HUES48 (cell line): ENCODE measurements at regions not wholly inside any gene's neighbourhood (a gene's known extent, or its start where the extent isn't known, plus 50 kb on each side); places are given as distances from the start of the nearest gene placed in this dataset.
"Not testable (repeated sequence)": the region's sequence is repeated elsewhere in the genome, so short reads cannot be mapped to it uniquely, and the experiment has no call there.

Source experiments
- H3K27ac ChIP-seq: one replicate; pipeline ENCODE4 v1.7.0; 2013; ENCODE audit warnings: low read depth, low read length, inconsistent platforms
- H3K27me3 ChIP-seq: 2 replicates; pipeline ENCODE4 v1.6.1; 2013; ENCODE audit warnings: mild to moderate bottlenecking, low read length; ENCODE audit not compliant: control insufficient read depth, insufficient read depth
- H3K36me3 ChIP-seq: 2 replicates; pipeline ENCODE4 v1.6.1; 2013; ENCODE audit warnings: low read length; ENCODE audit not compliant: control insufficient read depth, insufficient read depth
- H3K4me1 ChIP-seq: 2 replicates; pipeline ENCODE4 v1.6.1; 2013; ENCODE audit warnings: mild to moderate bottlenecking, low read length; ENCODE audit not compliant: control insufficient read depth, insufficient read depth
- H3K4me3 ChIP-seq: 2 replicates; pipeline ENCODE4 v1.5.1; 2013; ENCODE audit warnings: mild to moderate bottlenecking, low read depth, low read length
- H3K9ac ChIP-seq: 2 replicates; pipeline ENCODE4 v1.6.1; 2013; ENCODE audit warnings: mild to moderate bottlenecking, low read depth, low read length, moderate library complexity
- H3K9me3 ChIP-seq: 2 replicates; pipeline ENCODE4 v1.6.1; 2013; ENCODE audit warnings: low read length; ENCODE audit not compliant: control insufficient read depth, insufficient read depth

- Histone ChIP-seq H3K27me3 (no peaks in the 10 kb centered on the region), H3K9me3 (no peaks in the 10 kb centered on the region), H3K27ac (no peak overlapping the region), H3K9ac (no peak overlapping the region), H3K4me3 (no peak overlapping the region), H3K4me1 (no peaks in the 10 kb centered on the region), H3K36me3 (no peaks in the 10 kb centered on the region)
These were observed 698.2 kb downstream of the PCDH17 start for GRCh38 chr13:58329746-58330145.

GRCh38 chr13:58340895-58341294 lies 709.4 kb downstream of the PCDH17 start:
- Histone ChIP-seq H3K9me3 (no peaks in the 10 kb centered on the region), H3K4me3 (no peak overlapping the region), H3K27me3 (no peaks in the 10 kb centered on the region), H3K36me3 (no peaks in the 10 kb centered on the region), H3K4me1 (no peaks in the 10 kb centered on the region; the same call in 1 of the 2 replicates), H3K9ac (no peak overlapping the region), H3K27ac (no peak overlapping the region)

DNA sequence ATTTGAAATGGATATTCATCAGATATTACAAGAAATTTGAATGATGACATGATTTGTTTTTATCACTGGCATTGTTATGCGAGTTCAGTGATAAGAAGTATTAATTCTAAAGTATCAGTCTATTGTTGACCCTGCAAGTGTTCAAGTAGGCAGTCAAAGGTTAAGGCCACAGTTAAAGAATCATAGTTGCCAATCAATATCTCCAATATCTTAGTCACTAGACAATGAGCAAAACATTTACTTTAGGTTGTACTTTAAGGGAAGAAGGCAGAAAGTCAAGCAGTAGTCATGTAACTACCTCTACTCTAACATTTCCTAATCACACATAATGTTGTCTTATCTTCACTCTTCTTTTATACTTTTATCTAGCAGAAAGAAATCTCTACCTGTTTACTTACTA lies 709.8 kb downstream of the PCDH17 start:
- Histone ChIP-seq H3K27ac (no peak overlapping the region), H3K9ac (no peak overlapping the region), H3K36me3 (no peaks in the 10 kb centered on the region), H3K27me3 (no peaks in the 10 kb centered on the region), H3K4me1 (no peaks in the 10 kb centered on the region; the same call in 1 of the 2 replicates), H3K9me3 (no peaks in the 10 kb centered on the region), H3K4me3 (no peak overlapping the region)

DNA sequence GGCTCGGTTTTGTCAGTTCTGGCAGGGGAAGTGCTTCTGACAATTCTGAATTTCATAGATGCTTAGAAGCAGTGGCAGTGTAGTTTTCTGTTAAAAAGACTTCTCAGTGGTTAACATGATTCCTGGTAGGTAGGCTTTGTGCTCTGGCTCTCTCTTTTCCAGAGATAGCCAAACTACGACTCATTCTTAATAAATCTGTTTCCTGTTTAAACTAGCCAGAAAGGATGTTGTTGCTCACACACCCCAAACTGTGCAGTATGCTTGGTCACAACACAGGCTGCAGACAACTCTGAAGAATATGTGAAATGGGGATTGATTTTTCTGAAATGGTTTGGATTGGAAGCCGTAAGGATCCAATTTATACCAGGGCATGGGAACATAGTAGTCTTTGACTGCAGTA lies 711.5 kb downstream of the PCDH17 start:
- Histone ChIP-seq H3K27ac (no peak overlapping the region), H3K36me3 (no peaks in the 10 kb centered on the region), H3K9me3 (no peaks in the 10 kb centered on the region), H3K4me3 (no peak overlapping the region), H3K27me3 (no peaks in the 10 kb centered on the region), H3K4me1 (no peaks in the 10 kb centered on the region; the same call in 1 of the 2 replicates), H3K9ac (no peak overlapping the region)

GRCh38 chr13:58352100-58352499 lies 720.6 kb downstream of the PCDH17 start:
- H3K9ac ChIP-seq, H3K4me3 ChIP-seq, H3K36me3 ChIP-seq, H3K27me3 ChIP-seq, H3K4me1 ChIP-seq, H3K27ac ChIP-seq: not testable (repeated sequence)
- H3K9me3 ChIP-seq = peaks cover 12% of the 10 kb centered on the region; the same call in 1 of the 2 replicates

GRCh38 chr13:58369936-58370335 lies 738.4 kb downstream of the PCDH17 start:
- H3K9me3 ChIP-seq = no peaks in the 10 kb centered on the region
- no peaks in the 10 kb centered on the region for H3K36me3 ChIP-seq
- H3K27ac ChIP-seq = no peak overlapping the region
- no peak overlapping the region for H3K4me3 ChIP-seq
- no peak overlapping the region for H3K9ac ChIP-seq
- no peaks in the 10 kb centered on the region for H3K27me3 ChIP-seq
- H3K4me1 ChIP-seq = peaks cover 6% of the 10 kb centered on the region; the same call in 1 of the 2 replicates

GRCh38 chr13:58376349-58376748 lies 744.8 kb downstream of the PCDH17 start:
- Histone ChIP-seq H3K4me1 (no peaks in the 10 kb centered on the region), H3K4me3 (no peak overlapping the region), H3K27ac (no peak overlapping the region), H3K36me3 (no peaks in the 10 kb centered on the region), H3K27me3 (no peaks in the 10 kb centered on the region), H3K9ac (no peak overlapping the region), H3K9me3 (no peaks in the 10 kb centered on the region)

DNA sequence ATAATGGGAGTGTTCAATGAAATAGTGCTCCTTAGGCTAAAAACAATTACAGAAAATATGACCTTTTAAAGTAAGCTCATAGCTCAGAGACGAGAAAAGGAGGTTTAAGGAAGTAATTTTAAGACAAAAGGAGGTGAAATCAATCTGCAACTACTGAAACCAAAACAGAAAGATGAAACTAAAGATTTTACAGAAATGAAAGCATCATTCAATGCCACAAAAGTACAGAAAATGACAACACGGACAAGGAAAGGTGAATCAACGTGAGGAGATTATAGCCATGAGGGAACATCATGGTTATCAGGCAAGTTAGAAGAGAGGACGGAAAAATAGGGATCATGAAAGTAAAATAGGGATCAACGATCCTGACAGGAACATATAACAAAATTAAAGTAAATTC lies 745.2 kb downstream of the PCDH17 start:
- no peaks in the 10 kb centered on the region for H3K9me3 ChIP-seq
- no peaks in the 10 kb centered on the region for H3K27me3 ChIP-seq
- no peaks in the 10 kb centered on the region for H3K4me1 ChIP-seq
- H3K9ac ChIP-seq = no peak overlapping the region
- no peak overlapping the region for H3K27ac ChIP-seq
- H3K4me3 ChIP-seq = no peak overlapping the region
- no peaks in the 10 kb centered on the region for H3K36me3 ChIP-seq

DNA sequence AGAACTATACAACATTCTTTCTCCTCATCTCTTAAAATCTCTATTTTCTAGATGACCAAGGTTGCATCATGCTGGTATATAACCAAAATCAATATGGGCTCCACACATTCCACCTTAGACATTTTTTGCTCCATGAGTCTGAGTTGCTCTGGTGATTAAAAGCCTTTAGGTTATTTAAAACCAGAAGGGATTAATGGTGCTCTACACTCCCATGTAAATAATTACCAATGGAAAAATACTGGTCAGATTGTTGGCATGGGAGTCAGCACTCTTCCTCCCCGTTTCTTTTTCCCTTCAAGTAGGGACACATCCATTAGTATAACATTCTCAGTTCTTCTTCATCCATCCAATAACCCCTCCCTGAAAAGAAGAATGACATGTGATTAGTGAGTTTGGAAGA lies 747.7 kb downstream of the PCDH17 start:
- Histone ChIP-seq H3K27me3 (no peaks in the 10 kb centered on the region), H3K4me1 (no peaks in the 10 kb centered on the region), H3K4me3 (no peak overlapping the region), H3K9ac (no peak overlapping the region), H3K36me3 (no peaks in the 10 kb centered on the region), H3K27ac (no peak overlapping the region), H3K9me3 (no peaks in the 10 kb centered on the region)

GRCh38 chr13:58385336-58385735 lies 753.8 kb downstream of the PCDH17 start:
- not testable (repeated sequence) for H3K27me3 ChIP-seq, H3K4me3 ChIP-seq, H3K9ac ChIP-seq, H3K4me1 ChIP-seq, H3K9me3 ChIP-seq, H3K36me3 ChIP-seq, H3K27ac ChIP-seq

- H3K4me3 ChIP-seq = no peak overlapping the region
- peaks cover 7% of the 10 kb centered on the region; the same call in 1 of the 2 replicates for H3K9me3 ChIP-seq
- H3K27me3 ChIP-seq = no peaks in the 10 kb centered on the region
- no peaks in the 10 kb centered on the region for H3K36me3 ChIP-seq
- H3K4me1 ChIP-seq = no peaks in the 10 kb centered on the region
- H3K27ac ChIP-seq = no peak overlapping the region
- no peak overlapping the region for H3K9ac ChIP-seq
These were observed 766.2 kb downstream of the PCDH17 start for GRCh38 chr13:58397596-58398387.
